Hematopoietic multipotent progenitor cell treated with erythropoietin and hydrocortisone succinate and interleukin-3 and kit ligand, for 15 days (in vitro differentiated cells): ENCODE measurements at regions not wholly inside any gene's neighbourhood (a gene's known extent, or its start where the extent isn't known, plus 50 kb on each side); places are given as distances from the start of the nearest gene placed in this dataset.
"Not testable (repeated sequence)": the region's sequence is repeated elsewhere in the genome, so short reads cannot be mapped to it uniquely, and the experiment has no call there.

Source experiments
- DNase-seq: peaks from one replicate; pipeline ENCODE4 v3.0.0-alpha.2; 2015; ENCODE audit warnings: low spot score

DNA sequence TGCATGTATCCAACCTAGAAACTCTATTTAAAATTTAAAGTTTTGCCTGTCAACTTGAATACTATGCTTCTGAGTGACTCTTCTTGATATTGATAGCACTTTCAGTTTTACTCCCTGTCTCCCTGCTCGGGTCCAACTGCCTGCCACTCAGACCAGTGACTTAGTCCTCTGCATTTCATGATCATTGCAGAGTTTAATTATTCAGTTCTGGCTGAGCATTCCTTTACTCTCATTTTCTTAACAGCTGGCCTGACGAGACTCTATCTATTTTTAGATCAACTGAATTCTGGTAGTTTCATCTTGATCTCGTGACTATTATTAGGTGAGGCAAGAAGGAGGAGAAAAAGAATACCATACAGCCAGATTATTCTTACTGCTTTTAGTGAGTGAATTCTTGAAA, 617.4 kb downstream of the SI start:
- no peak for DNase-seq

- no peak for DNase-seq
Measured at GRCh38 chr3:164459521-164460151, 618.7 kb downstream of the SI start.

DNA sequence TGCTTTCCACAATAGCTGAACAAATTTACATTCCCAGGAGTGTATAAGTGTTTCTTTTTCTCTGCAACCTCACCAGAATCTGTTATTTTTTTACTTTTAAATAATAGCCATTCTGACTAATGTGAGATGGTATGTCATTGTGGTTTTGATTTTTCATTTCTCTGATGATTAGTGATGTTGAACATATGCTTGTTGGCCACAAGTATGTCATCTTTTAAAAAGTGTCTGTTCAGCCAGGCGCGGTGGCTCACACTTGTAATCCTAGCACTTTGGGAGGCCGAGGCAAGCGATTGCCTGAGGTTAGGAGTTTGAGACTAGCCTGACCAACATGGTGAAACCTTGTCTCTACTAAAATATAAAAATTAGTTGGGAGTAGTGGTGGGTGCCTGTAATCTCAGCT, 619.3 kb downstream of the SI start:
- no peak for DNase-seq

- no peak for DNase-seq
Measured at GRCh38 chr3:164453714-164454113, 624.6 kb downstream of the SI start.

DNA sequence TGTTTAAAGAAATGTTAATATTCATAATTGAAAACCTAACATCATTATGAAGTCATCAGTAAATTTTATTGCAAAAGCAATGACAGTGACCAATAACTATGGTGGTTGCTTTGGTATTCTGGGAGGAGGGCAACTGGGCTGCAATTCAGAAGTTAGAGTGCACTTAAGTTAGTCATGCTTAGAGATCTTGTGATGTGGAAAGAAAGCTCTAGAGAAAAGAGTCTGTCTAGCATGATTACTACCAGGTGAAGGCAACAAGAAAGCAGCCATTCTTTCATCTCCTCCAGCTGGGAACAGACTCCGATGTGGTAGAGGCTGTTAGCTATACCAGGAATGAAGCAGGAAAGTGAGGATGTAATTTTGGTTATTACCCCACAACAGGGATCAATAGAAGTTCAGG, 625.6 kb downstream of the SI start:
- no peak for DNase-seq

- no peak for DNase-seq
Measured at GRCh38 chr3:164451072-164451910, 627.0 kb downstream of the SI start.

GRCh38 chr3:164450276-164450905, 627.9 kb downstream of the SI start:
- DNase-seq, result no peak

- no peak for DNase-seq
Measured at GRCh38 chr3:164419220-164419619, 659.1 kb downstream of the SI start.

DNA sequence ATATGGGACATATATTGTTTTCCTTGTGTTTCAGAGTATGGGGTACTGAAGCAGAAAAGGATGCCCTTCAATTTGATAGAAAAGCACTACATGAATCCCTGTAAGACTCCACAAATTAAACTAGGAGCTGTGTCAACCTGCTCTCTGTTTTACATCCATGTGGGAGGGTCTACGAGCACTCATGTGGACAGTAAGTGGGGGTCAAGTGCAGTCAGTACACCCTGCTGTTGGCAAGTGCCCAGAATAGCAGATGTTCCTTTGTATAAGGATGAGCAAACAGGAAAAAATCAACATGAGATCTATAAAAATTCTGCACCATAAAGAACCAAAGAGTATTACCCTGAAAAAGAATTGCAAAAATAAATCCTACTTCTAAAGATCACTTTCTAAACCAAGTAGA, 659.9 kb downstream of the SI start:
- no peak for DNase-seq

DNA sequence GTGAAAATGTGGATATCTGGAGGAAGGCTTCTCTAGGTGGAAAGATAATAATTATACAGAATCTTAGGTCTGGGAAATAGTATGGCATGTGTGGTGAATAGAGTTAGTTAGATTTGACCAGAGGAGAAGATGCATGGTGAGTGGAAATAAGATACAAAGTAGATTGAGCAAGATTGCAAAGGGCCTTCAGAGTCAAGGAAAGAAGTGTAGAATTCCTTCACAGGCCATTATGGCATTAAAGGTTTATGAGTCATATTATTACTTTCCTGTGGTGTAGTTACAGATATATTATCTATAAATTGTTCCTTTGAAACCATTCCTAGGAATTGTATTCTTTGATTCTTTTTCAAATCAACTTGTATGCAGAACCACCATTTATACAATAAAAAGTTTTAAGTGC, 660.3 kb downstream of the SI start:
- no peak for DNase-seq

DNA sequence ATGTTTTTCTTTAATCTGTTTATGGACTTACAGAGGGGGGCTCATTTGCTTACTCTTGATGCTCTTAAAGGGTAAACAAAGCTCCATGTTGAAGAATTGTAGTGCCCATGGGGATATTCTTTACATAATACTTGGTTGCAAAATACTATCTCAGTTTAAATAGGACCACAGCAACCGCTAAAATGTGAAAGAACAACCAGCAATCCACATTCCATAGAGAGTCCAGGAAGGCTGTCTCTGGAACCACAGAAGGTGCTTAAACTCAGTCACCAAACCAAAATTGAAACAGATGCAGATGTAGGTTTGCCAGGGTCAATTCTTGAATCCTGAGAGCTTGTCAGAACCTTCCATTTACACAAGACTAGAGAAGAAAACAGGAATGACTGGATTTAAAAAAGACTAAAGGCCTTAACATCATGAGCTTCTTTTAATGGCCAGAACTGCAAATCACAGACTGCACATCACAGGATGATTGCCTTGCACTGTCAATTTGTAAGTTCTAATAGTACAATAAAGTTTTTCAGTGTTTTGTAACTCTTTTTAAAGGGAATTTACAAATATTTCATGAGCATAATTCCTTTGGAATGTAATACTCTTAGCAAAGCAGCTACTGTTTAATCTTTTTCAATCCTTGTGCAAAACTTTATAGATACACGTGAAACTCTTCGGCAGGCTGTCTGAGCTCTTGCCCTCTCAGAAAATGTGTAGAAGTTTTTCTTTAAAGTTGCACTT, 661.6 kb downstream of the SI start:
- DNase-seq, result no peak

DNA sequence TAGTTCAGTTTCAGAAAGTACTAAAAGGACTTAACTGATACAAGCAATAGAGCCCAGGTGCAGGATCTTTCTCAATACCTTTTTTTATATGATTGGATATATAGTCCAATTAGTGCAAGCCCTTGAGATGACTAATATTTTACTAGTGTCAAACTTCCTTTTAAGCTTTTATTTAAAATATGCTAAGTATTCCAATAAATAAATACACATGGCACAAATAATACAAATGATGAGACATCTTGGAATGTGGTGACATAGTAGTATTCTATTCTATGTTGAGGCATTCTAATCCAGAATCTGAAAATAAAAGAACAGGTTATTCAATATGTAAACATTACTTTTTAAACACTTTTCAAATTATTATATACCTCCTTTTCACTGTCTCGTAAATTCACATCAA, 670.0 kb downstream of the SI start:
- DNase-seq, result no peak

DNA sequence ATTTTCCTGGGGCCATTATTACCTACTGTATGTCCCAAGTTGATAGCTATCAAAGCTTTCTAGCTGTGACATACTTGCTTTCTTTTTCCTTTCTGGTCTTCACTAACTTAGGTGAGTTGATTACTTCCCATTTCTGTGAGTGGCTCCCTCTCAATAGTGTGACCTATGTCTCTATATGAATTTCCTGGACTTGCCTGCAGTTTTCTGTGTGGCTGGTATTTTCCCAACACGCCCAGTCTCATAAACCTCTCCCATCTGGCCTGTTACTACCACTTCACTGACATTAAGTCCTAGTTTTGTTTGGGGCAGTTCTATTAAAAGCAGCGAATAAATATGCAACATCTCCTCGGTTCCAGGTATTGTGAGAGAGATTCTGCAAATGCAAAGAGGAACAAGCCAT, 671.2 kb downstream of the SI start:
- DNase-seq, result no peak

GRCh38 chr3:164406281-164406680, 672.0 kb downstream of the SI start:
- DNase-seq, result no peak

- no peak for DNase-seq
Measured at GRCh38 chr3:164401923-164402322, 676.4 kb downstream of the SI start.

- not testable (repeated sequence) for DNase-seq
Measured at GRCh38 chr3:164401440-164401839, 676.9 kb downstream of the SI start.

GRCh38 chr3:164397462-164397861, 680.8 kb downstream of the SI start:
- no peak for DNase-seq

GRCh38 chr3:164393171-164393570, 685.1 kb downstream of the SI start:
- no peak for DNase-seq

DNA sequence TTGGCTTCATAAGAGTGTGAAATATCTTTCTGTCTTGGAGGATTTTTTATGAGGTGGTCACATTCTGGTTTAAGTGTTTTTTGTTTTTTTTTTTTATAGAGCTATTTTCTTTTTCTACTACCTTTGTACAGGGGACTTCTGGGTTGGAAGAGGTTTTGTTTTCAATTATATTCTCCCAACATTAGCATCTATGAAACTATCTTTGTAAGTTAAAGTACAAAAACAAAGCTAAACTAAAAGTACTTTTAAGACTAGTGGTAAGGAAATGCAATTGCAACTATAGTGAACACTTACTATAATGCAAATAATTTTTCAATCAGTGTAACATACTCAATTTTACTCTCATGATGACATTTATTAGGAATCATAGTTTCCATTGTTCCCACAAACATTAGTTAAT, 688.2 kb downstream of the SI start:
- no peak for DNase-seq

DNA sequence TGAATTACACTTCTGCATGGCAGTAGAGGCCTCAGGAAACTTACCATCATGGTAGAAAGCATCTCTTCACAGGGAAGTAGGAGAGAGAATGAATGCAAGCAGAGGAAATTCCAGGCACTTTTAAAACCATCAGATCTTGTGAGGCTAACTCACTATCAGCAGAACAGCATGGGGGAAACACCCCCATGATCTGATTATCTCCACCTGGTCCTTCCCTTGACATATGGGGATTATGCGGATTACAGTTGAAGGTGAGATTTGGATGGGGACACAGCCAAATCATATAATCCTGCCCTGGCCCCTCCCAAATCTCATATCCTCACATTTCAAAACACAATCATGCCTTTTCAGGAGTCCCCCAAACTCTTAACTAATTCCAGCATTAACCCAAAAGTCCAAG, 691.1 kb downstream of the SI start:
- no peak for DNase-seq

- no peak for DNase-seq
Measured at GRCh38 chr3:164380156-164380555, 698.1 kb downstream of the SI start.

- no peak for DNase-seq
Measured at GRCh38 chr3:164377466-164377865, 700.8 kb downstream of the SI start.

DNA sequence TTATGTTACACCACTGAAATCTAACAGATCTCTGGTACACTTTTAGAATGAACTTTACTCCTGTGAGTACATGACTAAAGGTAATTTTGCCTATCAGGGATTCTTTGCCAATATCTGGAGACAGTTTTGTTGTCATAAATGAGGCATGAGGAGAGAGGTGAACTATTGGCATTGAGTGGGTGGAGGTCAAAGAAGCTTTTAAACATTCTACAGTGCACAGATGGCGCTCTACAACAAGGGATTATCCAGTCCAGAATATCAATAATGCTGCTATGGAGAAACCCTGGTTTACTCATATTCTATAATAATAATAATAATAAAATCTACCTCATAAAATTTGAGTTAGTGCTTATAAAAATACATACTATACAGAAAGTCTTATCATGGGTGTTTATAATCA, 702.3 kb downstream of the SI start:
- no peak for DNase-seq
